Tibial nerve (tissue), 4 donors: ENCODE measurements at regions not wholly inside any gene's neighbourhood (a gene's known extent, or its start where the extent isn't known, plus 50 kb on each side); places are given as distances from the start of the nearest gene placed in this dataset.

Experiments used
- CTCF ChIP-seq, 5 experiments: fragments of 200-600 bp in 3 of 5; fragments of 450-650 bp in 2 of 5; sonication (generic) in 3 of 5; IDR thresholded peaks; one replicate each; pipeline ENCODE4 v1.5.1; 2016 to 2019; ENCODE audit warnings: antibody characterized with exemption in 5 of 5, mild to moderate bottlenecking in 3 of 5, moderate library complexity in 2 of 5
- EP300 ChIP-seq, 2 donors: sonication (generic); formaldehyde crosslinking; IDR thresholded peaks; one replicate each; pipeline ENCODE4 v1.6.1; 2017; ENCODE audit warnings: antibody characterized with exemption in 2 of 2, mild to moderate bottlenecking in 1 of 2

GRCh38 chr21:28699596-28700259 lies 292.9 kb downstream of the LTN1 start:
- no peak for TF ChIP-seq EP300 (IDR thresholded peaks at IDR 0.05)
- TF ChIP-seq CTCF (IDR thresholded peaks at IDR 0.05) = no peak
